ENCODE measurements at regions not wholly inside any gene's neighbourhood (a gene's known extent, or its start where the extent isn't known, plus 50 kb on each side); places are given as distances from the start of the nearest gene placed in this dataset.

- H3K79me1 ChIP-seq (ENCODE audit: low read depth in 1 of 2, low read length in 2 of 2), result no peaks in the 10 kb centered on the region
- BruUV-seq (replicated peaks), result no TSS peak
- no peak overlapping the region for H2BK20ac ChIP-seq (ENCODE audit: low read depth, low read length)
- dilution Hi-C loops (cut with HindIII; ENCODE audit: low sequenced_read_pairs, unreplicated experiment), result no loop called here
- no peak overlapping the region for H2AK9ac ChIP-seq (replicated peaks; ENCODE audit: low read depth, low read length, poor library complexity)
- H3K9me1 ChIP-seq (ENCODE audit: insufficient read depth, low read length), result no peaks in the 10 kb centered on the region
- H3K23ac ChIP-seq (ENCODE audit: low read depth, low read length), result no peak overlapping the region
- H3K27me3 ChIP-seq (ENCODE audit: control insufficient read depth, insufficient read depth, low read length), result peaks cover 7% of the 10 kb centered on the region
- H4K8ac ChIP-seq (ENCODE audit: low read depth in 2 of 2, low read length in 2 of 2), result no peak overlapping the region
- no peak overlapping the region for H3K14ac ChIP-seq (replicated peaks; ENCODE audit: low read depth, low read length)
- in situ Hi-C loops (cut with MboI; ENCODE audit: low sequenced_read_pairs), result loop anchor here (25.0 kb wide), 1 partner anchor 296 kb away; no protein-coding TSS in a partner anchor
- WGBS, 2 experiments (ENCODE audit: extremely low coverage in 2 of 2, insufficient read length in 1 of 2), result no CpG with 5 or more reads among the region's 1 CpG
- H3K36me3 ChIP-seq (ENCODE audit: control insufficient read depth, insufficient read depth, low read length), result no peaks in the 10 kb centered on the region
- intact Hi-C loops (cut with micrococcal nuclease), result no loop called here
- DNase-seq, result no peak
- ATAC-seq (ENCODE audit: low read depth), result no peak
- POLR2A ChIA-PET (ENCODE audit: unreplicated experiment), result no interaction called here
- no peak overlapping the region for H3K56ac ChIP-seq (ENCODE audit: extremely low read depth, insufficient read depth, low read length)
- H3K4me2 ChIP-seq (ENCODE audit: low read depth, low read length), result no peak overlapping the region
- H2AFZ ChIP-seq (replicated peaks; ENCODE audit: low read length, poor library complexity), result no peak overlapping the region
- no peak overlapping the region for H3K27ac ChIP-seq (ENCODE audit: insufficient read depth, low read length)
- no peaks in the 10 kb centered on the region for H3K4me1 ChIP-seq (ENCODE audit: control insufficient read depth, insufficient read depth, low read length)
- no peak overlapping the region for H4K5ac ChIP-seq (ENCODE audit: low read depth, low read length)
- no peak overlapping the region for H2BK15ac ChIP-seq (ENCODE audit: low read depth, low read length)
- CTCF ChIA-PET, result no interaction called here
- no peaks in the 10 kb centered on the region for H4K20me1 ChIP-seq (ENCODE audit: insufficient read depth, low read length)
- H2AK5ac ChIP-seq (ENCODE audit: low read depth, low read length), result no peak overlapping the region
- no peak overlapping the region for H3K9ac ChIP-seq (ENCODE audit: low read depth, low read length)
- H3K18ac ChIP-seq (ENCODE audit: low read depth, low read length), result no peak overlapping the region
- no peaks in the 10 kb centered on the region for H3K9me3 ChIP-seq (ENCODE audit: control insufficient read depth, insufficient read depth, low read length)
- H4K91ac ChIP-seq (ENCODE audit: insufficient read depth, low read depth, low read length), result no peak overlapping the region
- TF ChIP-seq RAD21 (IDR thresholded peaks at IDR 0.05; ENCODE audit: low read length) (no peak), ELK1 (IDR thresholded peaks at IDR 0.05; ENCODE audit: borderline replicate concordance, low read depth, low read length) (no peak), NFE2L2 (IDR thresholded peaks at IDR 0.05; ENCODE audit: low read depth, low read length) (no peak), SMC3 (IDR thresholded peaks at IDR 0.05; ENCODE audit: low read depth, low read length) (no peak), MAZ (IDR thresholded peaks at IDR 0.05; ENCODE audit: borderline replicate concordance, low read depth, low read length) (no peak), RCOR1 (IDR thresholded peaks at IDR 0.05; ENCODE audit: insufficient replicate concordance, low read length) (no peak), BHLHE40 (IDR thresholded peaks at IDR 0.05; ENCODE audit: low read depth, low read length) (no peak), RFX5 (IDR thresholded peaks at IDR 0.05; ENCODE audit: low read depth, low read length) (no peak), MXI1 (IDR thresholded peaks at IDR 0.05; ENCODE audit: borderline replicate concordance, low read depth, low read length) (no peak), POLR2A (IDR thresholded peaks at IDR 0.05; ENCODE audit: low read depth, low read length) (no peak), FOS (IDR thresholded peaks at IDR 0.05; ENCODE audit: low read depth, low read length) (no peak), MAFK (IDR thresholded peaks at IDR 0.05; ENCODE audit: low read depth, low read length) (no peak), CHD1 (IDR thresholded peaks at IDR 0.05; ENCODE audit: low read depth, low read length) (no peak)
- H3K4me3 ChIP-seq (ENCODE audit: insufficient read depth, low read depth, low read length), result no peak overlapping the region
- H2BK120ac ChIP-seq (ENCODE audit: low read depth, low read length), result no peak overlapping the region
- no peak overlapping the region for H2BK5ac ChIP-seq (ENCODE audit: low read depth, low read length, poor library complexity, severe bottlenecking)
- H3K4ac ChIP-seq (ENCODE audit: low read depth, low read length), result no peak overlapping the region
Measured at GRCh38 chr14:31941487-31941886, 135.6 kb upstream of the ARHGAP5 start.
